Stimulated activated CD4-positive, alpha-beta T cell treated with anti-CD3 and anti-CD28 coated beads, Interleukin-12 subunit alpha, Interleukin-12 subunit beta, amount 100 ng/mL, for 24 hours (primary cell): ENCODE measurements at regions not wholly inside any gene's neighbourhood (a gene's known extent, or its start where the extent isn't known, plus 50 kb on each side); places are given as distances from the start of the nearest gene placed in this dataset.

Experiments used
- DNase-seq, 2 experiments: peaks; one replicate each; pipeline ENCODE4 v3.0.0-alpha.2; 2020; ENCODE audit warnings: low read depth in 2 of 2

DNA sequence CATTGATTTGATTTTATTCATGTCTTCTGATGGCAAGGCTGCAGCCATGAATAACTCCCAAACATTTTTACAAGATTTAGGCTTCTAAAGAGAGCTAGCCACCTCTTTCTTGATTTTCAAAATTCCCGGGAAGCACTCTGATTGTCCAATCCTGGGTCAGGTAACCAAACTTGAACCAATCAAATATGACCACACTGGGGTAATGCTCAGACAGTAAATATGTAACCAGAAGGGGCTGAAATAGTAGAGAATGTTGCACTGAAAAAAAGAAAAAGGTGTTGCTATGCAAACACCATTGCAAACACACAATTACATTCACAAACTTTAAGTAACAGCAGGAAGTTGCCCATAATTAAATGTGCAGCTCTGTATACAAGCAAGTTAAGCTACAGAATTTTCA lies 112.9 kb upstream of the IQCM start:
- no peak for DNase-seq

DNA sequence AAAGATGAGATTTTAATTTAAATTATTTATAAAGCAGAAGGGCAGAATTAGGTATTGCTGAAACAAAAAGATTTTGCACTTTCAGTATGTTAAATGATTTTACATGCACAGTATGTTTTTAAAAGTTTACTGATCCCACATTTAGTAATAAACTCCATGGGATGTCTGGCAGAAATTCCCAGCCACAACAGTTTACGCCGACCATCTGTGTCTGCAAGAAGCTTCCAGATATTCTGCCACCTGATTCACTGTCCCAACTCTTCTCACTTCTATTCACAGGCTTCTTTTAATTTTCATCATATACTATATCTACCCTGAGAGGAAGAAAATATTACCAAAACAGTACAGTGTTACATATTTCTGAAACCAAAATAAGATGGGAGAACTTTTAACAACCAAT lies 115.8 kb upstream of the IQCM start:
- DNase-seq, result no peak

DNA sequence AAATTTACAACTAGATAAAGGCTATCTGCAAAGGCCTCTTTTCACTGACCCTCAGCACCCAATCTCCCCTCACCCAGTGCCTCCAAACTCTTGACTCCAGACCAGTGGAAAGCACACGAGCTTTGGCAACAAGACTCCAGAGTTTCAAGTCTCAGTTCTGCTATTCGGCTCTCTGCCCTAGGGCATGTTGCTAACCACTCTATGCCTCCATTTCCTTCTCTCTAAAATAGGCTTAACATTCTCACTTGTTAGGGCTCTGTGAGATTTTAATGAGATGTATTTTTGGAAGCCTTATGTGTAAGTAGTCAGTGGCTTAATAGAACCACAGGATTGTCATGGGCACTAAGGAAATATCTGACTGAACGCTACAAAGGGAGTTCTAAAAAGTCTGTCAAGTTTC lies 116.5 kb upstream of the IQCM start:
- DNase-seq, result no peak

DNA sequence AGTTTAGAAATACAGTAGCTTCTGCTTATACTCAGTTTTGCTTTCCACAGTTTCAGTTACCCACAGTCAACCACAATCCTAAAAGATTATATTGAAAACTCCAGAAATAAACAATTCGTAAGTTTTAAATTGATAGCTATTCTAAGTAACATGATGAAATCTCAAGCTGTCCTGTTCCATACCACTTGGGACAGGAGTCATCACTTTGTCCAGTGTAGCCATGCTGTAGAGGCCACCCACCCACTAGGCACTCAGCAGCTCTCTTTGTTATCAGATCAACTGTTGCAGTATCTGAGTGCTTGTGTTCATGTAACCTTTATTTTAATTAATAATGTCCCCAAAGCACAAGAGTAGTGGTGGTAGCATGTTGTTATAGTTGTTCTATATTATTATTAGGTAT lies 117.5 kb upstream of the IQCM start:
- no peak for DNase-seq

DNA sequence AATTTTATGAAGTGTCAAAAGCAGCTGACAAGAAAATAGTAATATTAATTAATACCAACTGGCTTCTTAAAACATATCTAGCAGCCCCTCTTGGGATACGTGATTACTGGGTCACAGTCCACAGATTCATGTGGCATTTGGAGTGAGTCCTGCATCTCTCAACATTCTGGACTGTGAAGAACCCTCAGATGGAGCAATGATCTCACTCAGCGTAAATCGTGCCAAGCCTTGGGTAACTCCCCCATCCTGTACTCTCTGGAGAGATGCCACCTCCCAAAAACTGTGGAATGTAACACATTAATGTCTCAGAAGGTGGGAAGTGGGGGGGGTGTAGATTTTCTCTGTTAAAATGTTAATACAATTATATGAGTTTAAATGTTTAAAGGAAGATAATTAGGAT lies 118.2 kb upstream of the IQCM start:
- no peak for DNase-seq

DNA sequence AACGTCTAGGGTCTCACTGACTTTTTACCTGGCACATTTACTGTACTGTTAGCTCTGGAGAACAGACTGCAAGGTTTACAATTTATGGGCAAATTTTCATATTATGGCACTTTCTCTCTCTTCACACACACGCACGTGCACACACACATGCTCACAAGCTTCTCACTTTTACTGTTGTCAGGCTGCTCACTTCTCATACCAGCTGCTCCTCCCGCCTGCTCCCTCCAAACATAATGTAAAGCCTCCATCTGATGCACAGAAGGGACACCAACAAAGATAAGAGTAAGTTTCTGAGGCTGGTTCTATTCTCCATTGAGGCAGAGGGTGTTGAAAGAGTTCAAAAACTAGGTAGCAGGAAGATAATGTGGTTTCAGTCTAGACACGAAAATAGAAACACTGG lies 128.9 kb upstream of the DCLK2 start:
- DNase-seq, result no peak

DNA sequence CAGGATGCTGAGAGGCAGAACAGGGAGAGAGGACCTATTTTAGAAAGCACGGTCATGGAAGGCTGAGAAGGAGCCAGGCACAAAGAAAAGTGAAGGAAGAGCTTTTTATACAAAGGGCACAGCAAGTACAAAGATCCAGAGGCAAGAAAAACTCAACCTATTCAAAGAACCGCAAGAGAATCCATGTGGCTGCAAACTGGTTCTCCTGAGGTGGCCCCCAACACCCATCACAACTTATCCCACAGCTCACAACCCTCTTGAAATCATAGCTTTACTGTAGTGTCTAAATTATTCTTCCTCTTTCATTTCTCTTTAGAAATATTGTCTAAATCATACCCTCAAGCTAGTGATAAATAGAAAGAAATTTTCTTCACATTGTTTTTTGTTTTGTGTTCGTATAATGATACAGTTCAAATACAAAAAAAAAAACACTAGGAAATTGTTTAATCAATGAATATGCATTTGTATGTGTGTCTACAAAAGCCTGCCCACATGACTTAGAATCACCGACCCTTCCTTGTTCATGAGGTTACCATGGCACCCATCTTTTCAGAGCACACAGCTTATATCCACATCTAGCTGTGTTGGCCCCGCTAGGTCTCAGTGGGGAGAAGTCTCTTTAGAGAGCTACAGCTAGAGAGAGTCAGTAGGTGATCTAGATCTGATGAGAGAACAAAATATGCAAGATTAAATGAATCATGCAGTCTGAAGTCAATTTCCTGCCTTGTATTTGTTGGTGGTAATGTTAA lies 126.9 kb upstream of the DCLK2 start:
- no peak for DNase-seq

DNA sequence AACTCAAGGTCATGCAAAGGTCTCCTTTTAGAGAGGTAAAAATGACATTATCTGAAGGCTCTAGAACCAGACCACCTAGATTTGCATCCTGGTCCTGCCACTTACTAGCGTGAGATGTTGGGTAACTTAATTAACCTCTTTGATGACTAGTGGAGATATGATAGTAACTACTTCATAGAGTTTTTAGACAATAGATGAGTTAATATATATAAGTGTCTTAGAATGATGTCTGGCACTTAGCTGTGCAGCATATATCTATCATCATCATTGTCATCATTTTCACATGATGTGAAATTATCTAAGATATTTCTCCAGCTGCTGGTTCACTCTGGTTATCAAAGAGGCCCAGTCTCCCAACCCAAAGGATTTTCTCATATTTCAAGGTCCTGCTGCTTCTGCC lies 126.1 kb upstream of the DCLK2 start:
- DNase-seq, result no peak

DNA sequence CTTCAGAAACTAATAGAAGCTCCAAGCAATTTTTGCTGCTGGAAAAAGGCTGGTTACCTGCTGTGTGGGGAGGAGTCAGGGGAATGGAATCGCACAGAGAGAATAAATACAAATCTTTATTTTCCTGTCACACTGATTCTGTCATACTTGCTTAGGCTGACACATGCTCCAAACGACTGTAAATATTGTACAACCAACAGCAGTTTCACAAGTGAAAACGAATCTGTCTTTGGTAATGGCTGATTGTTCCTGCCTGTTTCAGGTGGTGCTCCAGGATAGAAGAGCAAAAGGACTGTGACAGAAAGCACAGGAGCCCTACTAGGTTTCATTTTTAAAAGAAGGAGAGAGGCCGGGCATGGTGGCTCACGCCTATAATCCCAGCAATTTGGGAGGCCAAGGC lies 125.5 kb upstream of the DCLK2 start:
- no peak for DNase-seq

DNA sequence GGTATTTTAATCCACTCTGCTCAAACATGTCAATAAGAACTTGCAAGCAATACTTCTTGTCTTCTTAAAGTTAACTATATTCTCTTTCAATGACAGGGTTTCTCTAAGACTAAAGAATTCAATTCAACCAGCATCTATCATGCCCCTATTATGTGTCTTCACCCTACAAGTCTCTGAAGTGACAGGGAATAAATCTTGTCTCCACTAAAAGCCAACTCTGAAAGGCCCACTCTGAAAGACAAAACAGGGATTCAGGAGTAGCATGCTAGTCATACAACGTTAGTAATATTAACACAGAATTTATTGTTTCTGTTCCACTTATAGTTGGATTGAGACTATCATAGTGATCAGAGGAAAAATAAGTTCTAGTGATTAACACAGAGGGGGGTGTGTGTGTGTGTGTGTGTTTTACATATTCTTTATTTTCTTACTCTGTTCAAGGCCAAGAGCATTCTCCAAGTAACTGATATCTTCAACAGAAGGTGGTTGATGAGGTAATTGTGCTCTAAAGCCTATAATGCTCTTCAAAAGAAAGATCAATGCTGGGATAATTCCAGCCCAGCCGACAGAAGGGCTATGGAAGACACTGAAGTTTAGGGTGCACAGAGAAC lies 122.4 kb upstream of the DCLK2 start:
- DNase-seq, result no peak

DNA sequence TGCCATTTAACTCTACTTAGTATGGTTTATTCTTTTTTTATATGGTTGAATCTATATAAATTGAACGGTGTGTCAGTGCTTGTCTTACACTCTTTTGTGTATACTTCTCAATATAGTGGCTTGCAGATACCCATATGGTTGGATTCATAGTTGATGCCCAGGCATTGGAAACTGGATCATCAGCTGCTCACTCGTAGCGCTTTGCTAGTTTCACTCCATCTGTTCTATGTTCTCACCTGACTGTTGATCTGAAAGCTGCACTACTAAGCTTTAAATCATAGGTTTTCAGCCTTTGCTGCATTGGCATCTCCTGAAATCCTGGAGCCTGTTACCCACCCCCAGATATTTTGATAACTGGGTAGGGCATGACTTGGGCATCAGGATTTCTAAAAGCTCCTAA lies 121.6 kb upstream of the DCLK2 start:
- DNase-seq, result no peak

DNA sequence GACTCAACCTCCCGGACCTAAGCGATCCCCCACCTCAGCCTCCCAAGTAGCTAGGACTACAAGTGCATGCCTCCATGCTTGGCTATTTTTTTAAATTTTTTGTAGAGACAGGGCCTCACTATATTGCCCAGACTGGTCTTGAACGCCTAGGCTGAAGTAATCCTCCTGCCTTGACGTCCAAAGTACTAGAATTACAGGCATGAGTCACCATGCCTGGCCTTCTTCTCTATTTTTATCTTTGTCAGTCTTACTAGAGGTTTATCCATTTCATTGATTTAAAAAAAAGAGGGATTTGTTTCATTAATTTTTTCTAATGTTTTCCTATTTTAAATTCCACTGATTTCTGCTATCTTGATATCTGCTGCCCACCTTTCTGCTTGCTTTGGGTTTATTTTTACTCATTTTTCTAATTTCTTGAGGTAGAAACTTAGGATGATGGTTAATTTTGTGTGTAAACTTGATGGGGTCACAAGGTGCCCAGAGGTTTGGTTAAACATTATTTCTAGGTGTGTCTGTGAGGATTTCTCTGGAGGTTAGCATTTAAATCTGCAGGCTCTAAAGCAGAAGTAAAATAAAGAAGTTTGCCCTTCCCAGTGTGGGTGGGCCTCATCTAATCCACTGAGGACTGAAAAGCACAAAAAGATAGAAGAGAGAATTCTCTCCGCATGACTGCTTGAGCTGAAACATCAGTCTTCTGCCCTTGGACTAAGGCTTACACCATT lies 116.2 kb upstream of the DCLK2 start:
- no peak for DNase-seq

DNA sequence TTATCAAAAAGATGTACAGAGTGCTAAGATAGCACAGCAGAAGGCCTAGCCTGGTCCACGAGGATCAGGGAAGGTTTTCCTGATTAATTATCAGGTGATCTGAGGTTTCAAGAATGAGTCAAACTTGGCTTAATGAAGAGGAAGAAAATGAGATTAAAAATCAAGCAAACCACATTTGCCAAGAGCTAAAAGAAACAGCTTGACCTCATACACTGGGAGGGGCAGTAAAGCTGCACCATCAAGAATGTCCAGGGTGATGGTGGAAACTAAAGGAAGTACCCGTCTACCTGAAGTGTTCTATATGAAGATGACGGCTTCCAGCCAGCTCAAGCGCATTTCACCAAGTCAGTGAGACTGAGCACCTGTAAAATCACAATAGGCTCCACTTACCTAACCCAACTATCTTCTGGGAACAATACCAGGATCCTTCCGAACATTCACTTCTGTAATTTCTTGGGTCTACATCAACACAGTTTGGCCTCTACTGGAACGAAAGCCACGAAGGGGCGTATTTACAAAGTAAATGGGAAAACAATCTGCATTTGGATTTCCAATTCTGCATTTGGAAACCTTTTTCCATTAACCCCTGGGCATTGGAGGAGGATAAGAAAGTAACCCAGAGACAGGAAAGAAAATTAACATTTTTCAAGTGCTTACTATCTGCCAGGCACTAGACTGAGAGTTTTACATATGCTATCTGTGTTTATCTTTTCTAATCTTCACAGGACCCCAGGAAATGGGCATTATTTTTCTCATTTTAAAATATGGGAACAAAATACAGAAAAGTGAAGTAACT lies 114.0 kb upstream of the DCLK2 start:
- DNase-seq, result no peak

DNA sequence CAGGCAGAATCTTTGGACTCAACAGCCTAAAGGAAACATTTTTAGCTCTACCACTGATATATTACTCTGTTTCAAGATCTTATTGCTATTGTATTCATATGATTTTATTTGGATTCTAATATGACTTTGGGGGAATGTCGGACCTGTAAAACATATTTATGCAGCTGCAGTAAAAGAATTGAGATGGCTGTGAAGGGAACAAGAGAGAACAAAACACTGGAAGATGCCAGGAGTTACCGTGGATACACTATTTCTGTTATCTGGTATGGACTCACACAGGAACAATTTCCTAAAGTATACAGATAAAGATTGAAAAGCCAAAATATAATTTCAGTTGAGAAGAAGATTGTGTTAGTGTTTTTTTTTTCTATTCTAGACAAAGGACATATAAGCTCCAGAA lies 113.0 kb upstream of the DCLK2 start:
- no peak for DNase-seq

DNA sequence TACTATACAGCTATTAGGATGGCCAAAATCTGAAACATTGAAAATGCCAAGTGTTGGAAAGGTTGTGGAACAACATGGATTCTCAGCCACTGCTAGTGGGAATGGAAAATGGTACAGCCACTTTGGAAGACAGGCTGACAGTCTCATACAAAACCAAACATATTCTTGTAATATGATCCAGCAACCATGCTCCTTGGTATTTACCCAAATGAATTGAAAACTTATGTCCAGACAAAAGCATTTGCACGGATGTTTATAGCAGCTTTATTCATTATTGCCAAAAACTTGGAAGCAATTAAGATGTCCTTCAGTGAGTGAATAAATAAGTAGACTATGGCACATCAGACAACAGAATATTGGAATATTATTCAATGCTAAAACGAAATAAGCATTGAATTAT lies 105.8 kb upstream of the DCLK2 start:
- no peak for DNase-seq

DNA sequence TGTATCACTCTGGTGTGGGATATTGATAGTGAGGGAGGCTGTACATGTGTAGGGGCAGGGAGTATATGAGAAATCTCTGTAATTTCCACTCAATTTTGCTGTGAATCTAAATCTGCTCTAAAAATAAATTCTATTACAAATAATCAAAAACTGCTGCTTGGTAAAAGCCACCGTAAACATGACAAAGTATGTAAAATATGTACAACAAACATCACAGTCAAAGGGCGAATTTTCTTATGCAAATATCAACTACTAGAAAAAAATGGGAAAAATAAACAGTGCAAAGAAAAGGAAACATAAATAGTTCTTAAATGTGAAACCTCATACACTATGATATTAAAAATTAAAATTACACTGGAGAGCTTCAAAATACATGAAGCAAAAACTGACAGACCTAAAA lies 105.1 kb upstream of the DCLK2 start:
- DNase-seq, result no peak

DNA sequence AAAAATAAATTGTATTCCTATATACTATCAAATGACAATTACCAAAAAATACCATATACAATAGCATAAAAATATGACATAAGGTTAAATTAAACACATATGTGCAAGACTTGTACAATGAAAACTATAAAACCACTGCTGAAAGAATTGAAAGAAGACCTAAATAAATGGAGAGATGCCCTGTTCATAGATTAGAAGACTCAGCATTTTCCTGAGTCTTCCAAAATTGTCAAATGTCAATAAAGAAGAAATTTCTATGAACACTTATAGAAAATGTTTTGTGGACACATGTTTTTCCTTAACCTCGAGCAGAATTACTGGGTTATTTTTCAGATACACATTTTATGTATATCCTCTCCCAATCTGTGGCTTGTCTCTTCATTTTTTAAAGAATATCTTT lies 103.1 kb upstream of the DCLK2 start:
- no peak for DNase-seq

DNA sequence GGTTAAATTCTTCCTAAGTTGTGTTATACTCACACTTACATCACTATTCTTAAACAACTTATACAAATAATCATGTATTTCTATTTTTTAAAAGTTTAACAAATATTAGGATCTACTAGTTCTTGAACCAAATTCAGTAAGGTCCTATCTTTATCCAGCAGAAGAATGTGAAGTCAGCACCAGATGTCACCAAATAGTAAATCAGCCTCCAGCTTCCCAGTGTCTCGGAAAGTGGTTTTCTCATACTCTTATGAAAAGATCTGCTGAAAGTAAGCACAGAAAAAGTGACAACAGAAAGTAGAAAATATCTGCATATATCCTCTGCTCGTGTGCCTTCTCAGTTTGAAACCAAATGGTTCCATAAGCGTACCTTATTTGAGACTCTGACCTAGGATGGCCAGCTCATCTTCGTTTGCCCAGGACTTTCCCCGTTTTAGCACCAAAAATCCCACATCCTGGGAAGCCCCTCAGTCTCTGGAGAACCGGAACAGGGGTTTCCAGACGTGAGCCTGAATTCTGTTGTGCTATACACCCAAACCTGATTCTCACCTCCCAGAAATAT lies 98.0 kb upstream of the DCLK2 start:
- no peak for DNase-seq

DNA sequence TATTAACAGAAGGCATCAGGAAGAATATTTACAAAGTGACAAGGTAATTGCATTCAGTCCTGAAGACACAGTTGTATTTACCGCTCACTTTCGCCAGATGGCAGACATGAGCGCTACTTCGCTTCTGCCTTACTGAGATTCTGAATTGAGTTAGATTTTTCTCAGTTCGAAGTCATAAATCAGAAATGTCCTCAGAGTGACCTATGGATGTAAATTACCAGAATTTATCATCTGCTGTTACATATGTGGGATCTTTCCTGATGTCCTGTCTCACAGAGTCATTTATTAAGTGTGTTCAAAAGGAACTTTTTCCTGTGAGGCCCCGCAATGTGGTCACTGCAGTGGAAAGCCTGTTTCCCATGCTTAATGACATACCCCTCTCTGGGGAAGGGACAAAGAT lies 97.3 kb upstream of the DCLK2 start:
- DNase-seq, result peak in 1 of 2 experiments; percentile 34

DNA sequence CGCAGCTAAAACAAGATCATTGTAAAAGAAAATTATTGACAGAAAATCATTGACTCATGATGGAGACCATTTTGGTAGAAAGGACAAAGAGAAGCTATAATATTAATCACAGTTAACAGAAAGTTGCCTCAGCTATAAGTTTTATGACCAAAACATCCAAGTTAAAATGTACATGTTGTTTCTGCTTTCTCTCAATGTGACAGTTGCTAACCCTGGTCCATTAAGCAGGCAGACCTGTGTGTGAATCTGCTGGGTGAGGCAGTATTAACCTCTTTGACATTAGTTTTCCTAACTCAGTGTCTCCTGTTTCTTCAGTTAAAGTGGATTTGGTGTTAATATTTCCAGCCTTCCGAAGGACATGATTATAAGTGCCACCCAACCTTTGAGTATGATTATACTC lies 94.8 kb upstream of the DCLK2 start:
- DNase-seq, result no peak

DNA sequence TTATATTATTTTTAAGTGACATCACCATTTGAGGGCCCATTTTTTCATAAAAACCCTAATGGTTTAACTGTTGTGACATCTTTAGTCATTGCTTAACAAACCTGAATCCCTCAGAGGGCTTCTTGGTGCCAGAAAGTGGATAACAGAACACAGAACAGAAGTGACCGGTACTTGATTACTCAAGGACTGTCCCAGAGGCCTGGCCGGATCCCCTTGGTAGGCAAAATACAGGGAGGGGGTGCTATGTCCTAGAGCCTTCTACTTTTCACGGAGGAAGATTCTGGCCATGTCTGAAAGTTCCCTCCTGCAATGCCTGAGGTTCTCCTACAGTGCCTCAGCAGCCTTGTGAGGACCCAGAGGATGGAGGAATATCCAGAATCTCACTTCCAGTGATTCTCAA lies 94.3 kb upstream of the DCLK2 start:
- DNase-seq, result no peak

DNA sequence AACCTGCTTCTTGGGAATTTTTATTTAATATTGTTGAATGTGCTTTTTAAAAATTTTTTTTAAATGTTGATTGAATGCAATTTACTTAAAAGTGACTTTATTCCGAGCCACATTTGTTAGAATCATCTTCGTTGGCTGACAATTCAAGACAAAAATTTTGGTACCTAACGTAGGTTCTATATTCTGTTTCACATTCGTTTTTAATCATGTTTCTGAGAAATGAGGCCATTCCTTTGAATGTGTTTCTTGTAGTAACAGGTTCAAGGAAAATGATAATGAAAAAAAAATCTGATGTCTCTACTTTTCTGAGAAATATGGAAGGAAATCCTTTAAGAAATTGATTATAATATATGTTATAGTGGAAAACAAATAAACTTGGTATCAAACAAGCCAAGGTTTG lies 92.3 kb upstream of the DCLK2 start:
- DNase-seq, result no peak
